ENCODE measurements at regions not wholly inside any gene's neighbourhood (a gene's known extent, or its start where the extent isn't known, plus 50 kb on each side); places are given as distances from the start of the nearest gene placed in this dataset.

- no peak for TF ChIP-seq CTCF (IDR thresholded peaks at IDR 0.05)
- TF ChIP-seq POLR2A (IDR thresholded peaks at IDR 0.05): no peak
These were observed 605.1 kb upstream of the CNTNAP5 start for GRCh38 chr2:123419976-123420375.

Measured in right lobe of liver (tissue), 4 donors.